Keratinocyte (primary cell): ENCODE measurements at regions not wholly inside any gene's neighbourhood (a gene's known extent, or its start where the extent isn't known, plus 50 kb on each side); places are given as distances from the start of the nearest gene placed in this dataset.

Experiments used
- EZH2 ChIP-seq: IDR thresholded peaks from one replicate; pipeline ENCODE4 v1.6.1; 2012; ENCODE audit warnings: inconsistent platforms, mild to moderate bottlenecking, low read length, moderate library complexity
- TF ChIP-seq, protein P1 (sequence below), 3 experiments: IDR thresholded peaks in 1 of 3; conservative IDR thresholded peaks in 1 of 3; optimal IDR thresholded peaks in 1 of 3; 2 replicates in 2 of 3; 3 replicates in 1 of 3; pipeline versions ENCODE3 to v1.5.1; 2011; ENCODE audit warnings: low read length in 3 of 3, mild to moderate bottlenecking in 3 of 3, moderate library complexity in 2 of 3, control low read depth in 1 of 3, inconsistent platforms in 1 of 3; ENCODE audit not compliant: insufficient read depth in 2 of 3; ENCODE audit errors: extremely low read depth in 1 of 3

DNA sequence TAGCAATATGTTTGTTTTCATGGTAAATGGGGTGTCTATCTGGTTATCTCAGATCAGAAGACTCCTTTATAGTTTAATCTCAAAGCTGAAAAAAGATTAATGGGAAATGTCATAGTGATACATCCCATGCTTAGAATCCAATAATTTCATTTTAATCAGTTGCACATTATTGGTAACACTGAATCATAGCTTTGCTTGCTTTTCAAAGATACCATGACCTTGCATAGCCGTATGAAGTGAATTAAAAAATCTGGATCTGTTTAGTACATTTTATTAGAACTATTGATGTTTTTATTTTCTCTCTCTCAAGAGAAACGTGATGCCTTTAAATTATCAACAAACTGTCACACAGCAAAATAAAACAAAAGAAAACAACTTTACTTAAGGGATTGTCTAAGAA is 506.7 kb upstream of the SGO1 start:
- TF ChIP-seq, protein P1, sequence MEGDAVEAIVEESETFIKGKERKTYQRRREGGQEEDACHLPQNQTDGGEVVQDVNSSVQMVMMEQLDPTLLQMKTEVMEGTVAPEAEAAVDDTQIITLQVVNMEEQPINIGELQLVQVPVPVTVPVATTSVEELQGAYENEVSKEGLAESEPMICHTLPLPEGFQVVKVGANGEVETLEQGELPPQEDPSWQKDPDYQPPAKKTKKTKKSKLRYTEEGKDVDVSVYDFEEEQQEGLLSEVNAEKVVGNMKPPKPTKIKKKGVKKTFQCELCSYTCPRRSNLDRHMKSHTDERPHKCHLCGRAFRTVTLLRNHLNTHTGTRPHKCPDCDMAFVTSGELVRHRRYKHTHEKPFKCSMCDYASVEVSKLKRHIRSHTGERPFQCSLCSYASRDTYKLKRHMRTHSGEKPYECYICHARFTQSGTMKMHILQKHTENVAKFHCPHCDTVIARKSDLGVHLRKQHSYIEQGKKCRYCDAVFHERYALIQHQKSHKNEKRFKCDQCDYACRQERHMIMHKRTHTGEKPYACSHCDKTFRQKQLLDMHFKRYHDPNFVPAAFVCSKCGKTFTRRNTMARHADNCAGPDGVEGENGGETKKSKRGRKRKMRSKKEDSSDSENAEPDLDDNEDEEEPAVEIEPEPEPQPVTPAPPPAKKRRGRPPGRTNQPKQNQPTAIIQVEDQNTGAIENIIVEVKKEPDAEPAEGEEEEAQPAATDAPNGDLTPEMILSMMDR (optimal IDR thresholded peaks at IDR 0.05 in 1 of 3, IDR thresholded peaks at IDR 0.05 in 1 of 3, conservative IDR thresholded peaks at IDR 0.05 in 1 of 3; ENCODE audit: extremely low read depth in 1 of 3, insufficient read depth in 2 of 3, low read length in 3 of 3), result no peak
- no peak for TF ChIP-seq EZH2
